ENCODE measurements at regions not wholly inside any gene's neighbourhood (a gene's known extent, or its start where the extent isn't known, plus 50 kb on each side); places are given as distances from the start of the nearest gene placed in this dataset.

DNA sequence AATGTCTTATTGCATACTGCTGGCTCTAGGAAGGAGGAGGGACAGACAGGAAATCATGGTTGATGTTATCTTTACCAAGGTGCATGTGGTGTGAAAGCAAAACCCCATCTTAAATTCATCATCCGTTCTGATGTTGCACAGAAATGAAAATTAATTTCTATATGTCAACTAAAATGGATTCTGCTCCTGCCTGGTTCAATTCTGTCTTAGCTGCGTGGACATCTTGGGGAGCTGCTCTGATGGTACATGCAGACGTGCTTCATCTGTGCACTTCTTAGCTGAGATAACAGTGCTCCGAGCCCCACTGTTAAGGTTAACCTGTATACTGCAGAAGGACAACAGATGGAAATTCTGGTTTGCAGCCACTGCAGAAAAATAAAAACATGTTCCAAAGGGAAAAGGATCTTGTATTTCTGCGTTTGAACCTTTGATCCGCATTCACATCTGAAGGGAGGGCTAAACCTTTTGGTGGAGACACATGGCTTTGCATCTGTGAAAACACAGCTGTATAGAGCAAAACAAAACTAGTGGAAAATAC is 155.6 kb downstream of the TM9SF2 start:
- Mint-ChIP-seq H3K36me3 (no peaks in the 10 kb centered on the region), H3K9me3 (no peaks in the 10 kb centered on the region), H3K4me3 (peak overlapping the region; percentile 15), H3K27me3 (peaks cover 30% of the 10 kb centered on the region), H3K27ac (no peak overlapping the region), H3K4me1 (ENCODE audit: unreplicated experiment) (peaks cover 38% of the 10 kb centered on the region)
- TF ChIP-seq, protein P1, sequence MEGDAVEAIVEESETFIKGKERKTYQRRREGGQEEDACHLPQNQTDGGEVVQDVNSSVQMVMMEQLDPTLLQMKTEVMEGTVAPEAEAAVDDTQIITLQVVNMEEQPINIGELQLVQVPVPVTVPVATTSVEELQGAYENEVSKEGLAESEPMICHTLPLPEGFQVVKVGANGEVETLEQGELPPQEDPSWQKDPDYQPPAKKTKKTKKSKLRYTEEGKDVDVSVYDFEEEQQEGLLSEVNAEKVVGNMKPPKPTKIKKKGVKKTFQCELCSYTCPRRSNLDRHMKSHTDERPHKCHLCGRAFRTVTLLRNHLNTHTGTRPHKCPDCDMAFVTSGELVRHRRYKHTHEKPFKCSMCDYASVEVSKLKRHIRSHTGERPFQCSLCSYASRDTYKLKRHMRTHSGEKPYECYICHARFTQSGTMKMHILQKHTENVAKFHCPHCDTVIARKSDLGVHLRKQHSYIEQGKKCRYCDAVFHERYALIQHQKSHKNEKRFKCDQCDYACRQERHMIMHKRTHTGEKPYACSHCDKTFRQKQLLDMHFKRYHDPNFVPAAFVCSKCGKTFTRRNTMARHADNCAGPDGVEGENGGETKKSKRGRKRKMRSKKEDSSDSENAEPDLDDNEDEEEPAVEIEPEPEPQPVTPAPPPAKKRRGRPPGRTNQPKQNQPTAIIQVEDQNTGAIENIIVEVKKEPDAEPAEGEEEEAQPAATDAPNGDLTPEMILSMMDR (conservative IDR thresholded peaks at IDR 0.05): no peak
- no peak for DNase-seq (ENCODE audit: extremely low spot score, unreplicated experiment)

GRCh38 chr13:99656092-99656745 is 154.9 kb downstream of the TM9SF2 start:
- Mint-ChIP-seq H3K27me3 (peaks cover 25% of the 10 kb centered on the region), H3K36me3 (no peaks in the 10 kb centered on the region), H3K4me3 (peak overlapping the region; percentile 70), H3K4me1 (ENCODE audit: unreplicated experiment) (peaks cover 34% of the 10 kb centered on the region), H3K9me3 (no peaks in the 10 kb centered on the region), H3K27ac (peak overlapping the region; percentile 2)
- TF ChIP-seq, protein P1 (conservative IDR thresholded peaks at IDR 0.05): peak; percentile 94
- DNase-seq (ENCODE audit: extremely low spot score, unreplicated experiment): peak; percentile 82

DNA sequence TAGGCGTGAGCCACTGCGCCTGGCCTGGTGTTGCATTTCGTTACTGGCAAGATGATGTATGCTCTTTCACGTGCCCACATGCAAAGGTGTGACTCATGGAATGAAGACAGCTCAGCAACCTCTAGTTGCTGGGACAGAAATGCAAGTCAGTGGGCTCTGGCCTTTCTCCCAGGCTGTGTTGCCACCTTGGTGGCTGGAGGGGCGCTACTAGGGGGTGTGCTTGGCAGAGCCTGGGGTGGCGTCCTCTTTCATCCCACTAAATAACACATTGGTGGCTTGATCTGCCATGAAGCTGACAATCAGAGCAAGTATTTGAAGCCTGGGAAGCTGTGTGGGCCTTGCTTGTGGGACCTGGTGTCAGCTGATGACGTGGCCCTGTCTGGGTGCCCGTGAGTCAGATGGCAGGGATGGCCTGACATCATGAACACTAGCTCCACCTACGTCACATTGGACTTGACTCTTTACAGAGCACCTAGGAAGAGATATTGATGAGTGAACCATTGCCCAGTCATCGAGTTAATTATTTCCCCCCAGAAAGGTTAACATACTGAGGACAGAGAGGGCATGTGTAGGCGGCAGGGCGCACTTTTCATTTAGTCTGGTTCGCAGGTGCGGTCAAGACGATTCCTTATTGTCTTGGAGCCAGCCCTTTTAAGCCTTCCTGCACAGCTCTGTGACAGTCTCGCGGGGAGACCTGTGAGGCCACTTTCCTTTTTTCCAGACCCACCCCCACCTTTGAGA is 154.2 kb downstream of the TM9SF2 start:
- peaks cover 22% of the 10 kb centered on the region for H3K27me3 Mint-ChIP-seq
- no peaks in the 10 kb centered on the region for H3K36me3 Mint-ChIP-seq
- H3K9me3 Mint-ChIP-seq: no peaks in the 10 kb centered on the region
- H3K4me3 Mint-ChIP-seq: peak overlapping the region; percentile 70
- no peak for DNase-seq (ENCODE audit: extremely low spot score, unreplicated experiment)
- H3K4me1 Mint-ChIP-seq (ENCODE audit: unreplicated experiment): peaks cover 32% of the 10 kb centered on the region
- peak overlapping the region; percentile 2 for H3K27ac Mint-ChIP-seq
- TF ChIP-seq, protein P1 (conservative IDR thresholded peaks at IDR 0.05): no peak

GRCh38 chr13:99654076-99654475 is 152.8 kb downstream of the TM9SF2 start:
- peaks cover 22% of the 10 kb centered on the region for H3K4me1 Mint-ChIP-seq (ENCODE audit: unreplicated experiment)

GRCh38 chr13:99653526-99653925 is 152.3 kb downstream of the TM9SF2 start:
- Mint-ChIP-seq H3K4me3 (no peak overlapping the region), H3K36me3 (no peaks in the 10 kb centered on the region), H3K27ac (no peak overlapping the region), H3K4me1 (ENCODE audit: unreplicated experiment) (peaks cover 18% of the 10 kb centered on the region), H3K27me3 (peaks cover 8% of the 10 kb centered on the region), H3K9me3 (no peaks in the 10 kb centered on the region)
- DNase-seq (ENCODE audit: extremely low spot score, unreplicated experiment): no peak
- TF ChIP-seq, protein P1 (conservative IDR thresholded peaks at IDR 0.05): no peak

More at GRCh38 chr13:99654076-99654475, 152.8 kb downstream of the TM9SF2 start:
- Mint-ChIP-seq H3K27me3 (peaks cover 13% of the 10 kb centered on the region), H3K4me3 (no peak overlapping the region), H3K36me3 (no peaks in the 10 kb centered on the region), H3K9me3 (no peaks in the 10 kb centered on the region), H3K27ac (no peak overlapping the region)
- TF ChIP-seq, protein P1 (conservative IDR thresholded peaks at IDR 0.05): no peak
- DNase-seq (ENCODE audit: extremely low spot score, unreplicated experiment): no peak
